H9 (cell line): ENCODE measurements at regions not wholly inside any gene's neighbourhood (a gene's known extent, or its start where the extent isn't known, plus 50 kb on each side); places are given as distances from the start of the nearest gene placed in this dataset.

Source experiments
- DNase-seq: peaks from one replicate; pipeline ENCODE4 v3.0.0-alpha.2; 2017
- H2AFZ ChIP-seq: one replicate; pipeline ENCODE4 v1.6.1; 2013; ENCODE audit warnings: mild to moderate bottlenecking, low read length, control low read depth, moderate library complexity
- H2AK5ac ChIP-seq: 2 replicates; pipeline ENCODE4 v1.6.1; 2013; ENCODE audit warnings: low read length, control low read depth, mixed read lengths; ENCODE audit not compliant: insufficient read length
- H2BK120ac ChIP-seq: one replicate; pipeline ENCODE4 v1.6.1; 2013; ENCODE audit warnings: low read depth, mild to moderate bottlenecking, low read length, control low read depth, inconsistent platforms; ENCODE audit not compliant: poor library complexity, severe bottlenecking
- H2BK12ac ChIP-seq: 2 replicates; pipeline ENCODE4 v1.6.1; 2013; ENCODE audit warnings: low read length, control low read depth, mixed read lengths, low read depth; ENCODE audit not compliant: insufficient read length
- H2BK15ac ChIP-seq: 2 replicates; pipeline ENCODE4 v1.6.1; 2013; ENCODE audit warnings: low read depth, low read length, control low read depth
- H2BK20ac ChIP-seq: one replicate; pipeline ENCODE4 v1.6.1; 2013; ENCODE audit warnings: low read depth, mild to moderate bottlenecking, low read length, control low read depth, inconsistent platforms; ENCODE audit not compliant: poor library complexity, severe bottlenecking
- H2BK5ac ChIP-seq: 2 replicates; pipeline ENCODE4 v1.6.1; 2013; ENCODE audit warnings: low read length, control low read depth, mixed read lengths; ENCODE audit not compliant: insufficient read length
- H3K14ac ChIP-seq: 2 replicates; pipeline ENCODE4 v1.6.1; 2013; ENCODE audit warnings: low read length, control low read depth; ENCODE audit not compliant: insufficient read depth
- H3K18ac ChIP-seq: 2 replicates; pipeline ENCODE4 v1.6.1; 2013; ENCODE audit warnings: low read depth, mild to moderate bottlenecking, mixed read lengths, low read length, control low read depth; ENCODE audit not compliant: insufficient read length
- H3K23ac ChIP-seq: 2 replicates; pipeline ENCODE4 v1.6.1; 2013; ENCODE audit warnings: low read length, control low read depth, mixed read lengths, low read depth; ENCODE audit not compliant: insufficient read length
- H3K23me2 ChIP-seq: 2 replicates; pipeline ENCODE4 v1.6.1; 2013; ENCODE audit warnings: low read depth, mild to moderate bottlenecking, mixed read lengths, low read length, control low read depth; ENCODE audit not compliant: insufficient read length, poor library complexity, severe bottlenecking
- H3K27ac ChIP-seq: 2 replicates; pipeline ENCODE4 v1.5.1; 2013; ENCODE audit warnings: low read length, control low read depth, mixed read lengths, low read depth; ENCODE audit not compliant: insufficient read length
- H3K27me3 ChIP-seq: 2 replicates; pipeline ENCODE4 v1.6.1; 2013; ENCODE audit warnings: low read length, control low read depth, inconsistent platforms; ENCODE audit not compliant: insufficient read depth
- H3K4ac ChIP-seq: 2 replicates; pipeline ENCODE4 v1.6.1; 2013; ENCODE audit warnings: low read depth, mild to moderate bottlenecking, control low read depth, inconsistent platforms, low read length, moderate library complexity
- H3K4me1 ChIP-seq: 2 replicates; pipeline ENCODE4 v1.6.1; 2013; ENCODE audit warnings: low read length, control low read depth, inconsistent platforms; ENCODE audit not compliant: insufficient read depth
- H3K4me2 ChIP-seq: 2 replicates; pipeline ENCODE4 v1.6.1; 2013; ENCODE audit warnings: low read length, control low read depth, mixed read lengths; ENCODE audit not compliant: insufficient read length, insufficient read depth
- H3K56ac ChIP-seq: 2 replicates; pipeline ENCODE4 v1.6.1; 2013; ENCODE audit warnings: low read depth, mild to moderate bottlenecking, mixed read lengths, low read length, control low read depth; ENCODE audit not compliant: insufficient read length
- H3K79me1 ChIP-seq: 2 replicates; pipeline ENCODE4 v1.6.1; 2013; ENCODE audit warnings: low read depth, mild to moderate bottlenecking, moderate library complexity, low read length, control low read depth, inconsistent platforms; ENCODE audit not compliant: insufficient read depth, poor library complexity, severe bottlenecking
- H3K79me2 ChIP-seq: 2 replicates; pipeline ENCODE4 v1.6.1; 2013; ENCODE audit warnings: low read length, control low read depth, inconsistent platforms; ENCODE audit not compliant: insufficient read depth
- H3K9ac ChIP-seq: 2 replicates; pipeline ENCODE4 v1.6.1; 2013; ENCODE audit warnings: low read length, control low read depth, mixed read lengths; ENCODE audit not compliant: insufficient read length; ENCODE audit errors: extremely low read depth
- H3K9me3 ChIP-seq: one replicate; pipeline ENCODE4 v1.6.1; 2013; ENCODE audit warnings: low read depth, low read length, inconsistent platforms; ENCODE audit not compliant: control insufficient read depth
- H3T11ph ChIP-seq: one replicate; pipeline ENCODE4 v1.6.1; 2013; ENCODE audit warnings: mild to moderate bottlenecking, low read length, control low read depth, inconsistent platforms
- H4K20me1 ChIP-seq: one replicate; pipeline ENCODE4 v1.6.1; 2013; ENCODE audit not compliant: control insufficient read depth, insufficient read length, insufficient read depth
- H4K5ac ChIP-seq: 2 replicates; pipeline ENCODE4 v1.6.1; 2013; ENCODE audit warnings: low read depth, mild to moderate bottlenecking, mixed read lengths, low read length, control low read depth; ENCODE audit not compliant: insufficient read length
- H4K8ac ChIP-seq: replicated peaks from 2 replicates; pipeline ENCODE4 v1.6.1; 2013; ENCODE audit warnings: low read length, control low read depth, mixed read lengths, low read depth; ENCODE audit not compliant: insufficient read length
- H4K91ac ChIP-seq: 2 replicates; pipeline ENCODE4 v1.6.1; 2013; ENCODE audit warnings: low read depth, mild to moderate bottlenecking, moderate library complexity, mixed read lengths, low read length, control low read depth; ENCODE audit not compliant: insufficient read length
- H3K27ac Mint-ChIP-seq, 3 experiments: 2 replicates in 2 of 3; 3 replicates in 1 of 3; pipeline ENCODE4 v1.8.0; 2020 to 2021; ENCODE audit warnings: mixed read lengths in 3 of 3, mild to moderate bottlenecking in 1 of 3, moderate library complexity in 1 of 3
- H3K27me3 Mint-ChIP-seq: 2 replicates; pipeline ENCODE4 v1.8.0; 2021; ENCODE audit warnings: low read depth, mild to moderate bottlenecking, moderate library complexity, mixed read lengths
- H3K36me3 Mint-ChIP-seq, 3 experiments: 2 replicates in 2 of 3; 3 replicates in 1 of 3; pipeline ENCODE4 v1.8.0; 2020 to 2021; ENCODE audit warnings: low read depth in 3 of 3, mixed read lengths in 3 of 3; ENCODE audit not compliant: insufficient read depth in 1 of 3
- H3K4me1 Mint-ChIP-seq, 2 experiments: 2 replicates each; pipeline ENCODE4 v1.8.0; 2020; ENCODE audit warnings: mixed read lengths in 2 of 2
- H3K4me3 Mint-ChIP-seq, 2 experiments: 2 replicates in 1 of 2; 3 replicates in 1 of 2; pipeline ENCODE4 v1.8.0; 2020 to 2021; ENCODE audit warnings: mild to moderate bottlenecking in 2 of 2, mixed read lengths in 2 of 2, moderate library complexity in 1 of 2
- H3K9me3 Mint-ChIP-seq, 2 experiments: 2 replicates in 1 of 2; 3 replicates in 1 of 2; pipeline ENCODE4 v1.8.0; 2020; ENCODE audit warnings: mild to moderate bottlenecking in 2 of 2, mixed read lengths in 2 of 2, moderate library complexity in 1 of 2
- CTCF ChIP-seq: fragments of 200-600 bp; sonication (generic); conservative IDR thresholded peaks from 3 replicates; pipeline ENCODE4 v1.8.0; 2021; ENCODE audit warnings: antibody characterized with exemption, mild to moderate bottlenecking
- WGBS: extraction: QIAGEN DNeasy Blood & Tissue Kit; methylation state at CpG from one replicate; pipeline ENCODE4 v1.1.7; 2013; ENCODE audit warnings: missing lambda C conversion rate, low lambda C conversion rate, mixed read lengths; ENCODE audit not compliant: insufficient read length; ENCODE audit errors: extremely low coverage; 5-methylcytosine and 5-hydroxymethylcytosine counted together

DNA sequence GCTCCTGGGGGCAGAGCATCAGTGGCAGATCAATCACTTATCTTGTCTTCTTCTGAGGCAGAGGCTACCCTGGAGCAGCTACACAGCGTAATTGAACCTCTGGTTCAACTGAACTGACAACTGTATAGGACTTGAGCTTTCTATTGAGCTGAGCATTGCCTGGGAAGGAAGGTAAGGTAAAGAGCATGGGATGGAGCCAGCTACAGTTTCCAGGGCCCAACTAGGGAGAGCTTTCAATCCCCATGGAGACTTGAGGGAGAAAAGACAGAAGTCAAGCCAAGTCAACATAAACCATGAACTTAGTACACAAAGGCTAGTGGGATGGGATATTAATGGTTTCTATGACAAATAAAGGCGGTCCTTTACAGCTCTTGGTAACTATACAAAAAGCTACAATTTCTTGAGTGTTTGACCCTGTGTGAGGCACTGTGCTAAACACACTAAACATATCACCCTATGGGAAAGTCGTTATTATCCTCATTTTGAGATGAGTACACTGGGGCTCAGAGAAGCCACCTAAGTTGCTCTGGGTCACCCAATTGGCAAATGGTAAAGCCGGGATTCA, 140.7 kb upstream of the SLC22A23 start:
- Histone ChIP-seq H3K27me3 (no peaks in the 10 kb centered on the region), H2BK15ac (no peak overlapping the region), H3K23me2 (no peaks in the 10 kb centered on the region), H3K4ac (no peak overlapping the region), H4K8ac (no peak overlapping the region), H3K4me1 (no peaks in the 10 kb centered on the region), H2AK5ac (no peak overlapping the region), H2BK120ac (no peak overlapping the region), H2AFZ (no peak overlapping the region), H3K79me1 (no peaks in the 10 kb centered on the region), H4K91ac (no peak overlapping the region), H3K27ac (no peak overlapping the region), H3K79me2 (no peaks in the 10 kb centered on the region), H4K5ac (no peak overlapping the region), H3K23ac (no peak overlapping the region), H3K4me2 (no peak overlapping the region), H3K9ac (no peak overlapping the region), H2BK20ac (no peak overlapping the region), H2BK12ac (no peak overlapping the region), H3T11ph (no peak overlapping the region), H3K56ac (no peak overlapping the region), H3K14ac (no peak overlapping the region), H2BK5ac (no peak overlapping the region), H3K18ac (no peak overlapping the region), H3K9me3 (no peaks in the 10 kb centered on the region), H4K20me1 (no peaks in the 10 kb centered on the region)
- no peak overlapping the region for H3K4me3 Mint-ChIP-seq
- no peak for TF ChIP-seq CTCF
- DNase-seq, result no peak
- no CpG with 5 or more reads among the region's 4 CpGs for WGBS
- peaks cover 0 to 5% (median 0%) of the 10 kb centered on the region in 3 experiments; a peak in 1 of 7 replicates for H3K36me3 Mint-ChIP-seq
- peaks cover 4% of the 10 kb centered on the region for H3K27me3 Mint-ChIP-seq
- H3K4me1 Mint-ChIP-seq, result no peaks in the 10 kb centered on the region
- peaks cover 12% of the 10 kb centered on the region in 2 experiments for H3K9me3 Mint-ChIP-seq
- no peak overlapping the region for H3K27ac Mint-ChIP-seq
